Vagina (tissue), 2 donors: ENCODE measurements at regions not wholly inside any gene's neighbourhood (a gene's known extent, or its start where the extent isn't known, plus 50 kb on each side); places are given as distances from the start of the nearest gene placed in this dataset.

Experiments
- DNase-seq, 2 donors: peaks; one replicate each; pipeline ENCODE4 v3.0.0-alpha.2; 2017; ENCODE audit errors: extremely low spot score in 2 of 2
- H3K27ac ChIP-seq: fragments of 200-600 bp; sonication (generic); one replicate; pipeline ENCODE4 v1.5.1; 2019
- H3K27me3 ChIP-seq: fragments of 200-600 bp; sonication (generic); one replicate; pipeline ENCODE4 v1.5.1; 2019
- H3K36me3 ChIP-seq, 2 donors: fragments of 200-600 bp; sonication (generic); one replicate each; pipeline ENCODE4 v1.5.1; 2017 to 2019
- H3K4me1 ChIP-seq: fragments of 200-600 bp; sonication (generic); one replicate; pipeline ENCODE4 v1.5.1; 2019
- H3K4me3 ChIP-seq, 2 donors: fragments of 200-600 bp; sonication (generic); 1 replicate in 1 of 2; 2 replicates in 1 of 2; pipeline ENCODE4 v1.5.1; 2016 to 2019
- H3K9me3 ChIP-seq: fragments of 200-600 bp; sonication (generic); one replicate; pipeline ENCODE4 v1.5.1; 2019
- CTCF ChIP-seq, 3 experiments: fragments of 450-650 bp in 2 of 3; fragments of 200-600 bp in 1 of 3; sonication (generic) in 1 of 3; IDR thresholded peaks; one replicate each; pipeline ENCODE4 v1.5.1; 2017 to 2019; ENCODE audit warnings: antibody characterized with exemption in 3 of 3, mild to moderate bottlenecking in 2 of 3, moderate library complexity in 2 of 3
- POLR2A ChIP-seq, 2 donors: fragments of 450-650 bp; IDR thresholded peaks; one replicate each; pipeline ENCODE4 v1.6.1; 2017; ENCODE audit warnings: antibody characterized with exemption in 2 of 2, mild to moderate bottlenecking in 2 of 2, moderate library complexity in 2 of 2
- POLR2AphosphoS5 ChIP-seq, 2 donors: sonication (generic); formaldehyde crosslinking; IDR thresholded peaks; one replicate each; pipeline ENCODE4 v1.9.0; 2017; ENCODE audit warnings: antibody characterized with exemption in 2 of 2, mild to moderate bottlenecking in 2 of 2, low read depth in 1 of 2; ENCODE audit not compliant: insufficient read depth in 1 of 2
- intact Hi-C: fragments of 100-400 bp; cut with DNase I; formaldehyde crosslinking; loops from one replicate; pipeline ENCODE4 v1.15.1; 2023

- no peaks in the 10 kb centered on the region for H3K36me3 ChIP-seq
- DNase-seq: no peak
- H3K27me3 ChIP-seq: no peaks in the 10 kb centered on the region
- TF ChIP-seq POLR2A (IDR thresholded peaks at IDR 0.05) (no peak), POLR2AphosphoS5 (IDR thresholded peaks at IDR 0.05; ENCODE audit: insufficient read depth in 1 of 2, low read depth in 1 of 2) (no peak), CTCF (IDR thresholded peaks at IDR 0.05) (no peak)
- H3K4me1 ChIP-seq: no peaks in the 10 kb centered on the region
- H3K9me3 ChIP-seq: no peaks in the 10 kb centered on the region
- no peak overlapping the region for H3K4me3 ChIP-seq
- intact Hi-C loops: no loop called here
- H3K27ac ChIP-seq: peak overlapping the region; percentile 42
These were observed 106.8 kb upstream of the USP24 start for GRCh38 chr1:55321942-55322341.

- intact Hi-C loops: no loop called here
These were observed 105.7 kb upstream of the USP24 start for GRCh38 chr1:55320891-55321290.

GRCh38 chr1:55318116-55318817 lies 103.1 kb upstream of the USP24 start:
- H3K4me1 ChIP-seq: no peaks in the 10 kb centered on the region
- H3K9me3 ChIP-seq: no peaks in the 10 kb centered on the region
- H3K27ac ChIP-seq: no peak overlapping the region
- no peaks in the 10 kb centered on the region for H3K27me3 ChIP-seq
- H3K4me3 ChIP-seq: no peak overlapping the region
- TF ChIP-seq CTCF (IDR thresholded peaks at IDR 0.05): no peak
- intact Hi-C loops: no loop called here
- no peaks in the 10 kb centered on the region for H3K36me3 ChIP-seq
- peak in 1 of 2 donors; percentile 34 for DNase-seq

More at GRCh38 chr1:55320891-55321290, 105.7 kb upstream of the USP24 start:
- TF ChIP-seq POLR2A (IDR thresholded peaks at IDR 0.05): no peak
- TF ChIP-seq POLR2AphosphoS5 (IDR thresholded peaks at IDR 0.05; ENCODE audit: insufficient read depth in 1 of 2, low read depth in 1 of 2): no peak
- no peak for TF ChIP-seq CTCF (IDR thresholded peaks at IDR 0.05)
- no peaks in the 10 kb centered on the region for H3K9me3 ChIP-seq
- no peaks in the 10 kb centered on the region for H3K4me1 ChIP-seq
- no peak overlapping the region for H3K4me3 ChIP-seq
- no peak for DNase-seq
- no peaks in the 10 kb centered on the region for H3K27me3 ChIP-seq
- H3K36me3 ChIP-seq: no peaks in the 10 kb centered on the region
- no peak overlapping the region for H3K27ac ChIP-seq

- TF ChIP-seq POLR2A (IDR thresholded peaks at IDR 0.05) (no peak), POLR2AphosphoS5 (IDR thresholded peaks at IDR 0.05; ENCODE audit: insufficient read depth in 1 of 2, low read depth in 1 of 2) (no peak), CTCF (IDR thresholded peaks at IDR 0.05) (no peak)
- H3K27me3 ChIP-seq: no peaks in the 10 kb centered on the region
- no peak overlapping the region for H3K27ac ChIP-seq
- H3K9me3 ChIP-seq: no peaks in the 10 kb centered on the region
- H3K4me1 ChIP-seq: no peaks in the 10 kb centered on the region
- no peak overlapping the region for H3K4me3 ChIP-seq
- DNase-seq: no peak
- H3K36me3 ChIP-seq: no peaks in the 10 kb centered on the region
- intact Hi-C loops: no loop called here
These were observed 102.5 kb upstream of the USP24 start for GRCh38 chr1:55317673-55318072.

- H3K4me3 ChIP-seq: no peak overlapping the region
- H3K36me3 ChIP-seq: no peaks in the 10 kb centered on the region
- DNase-seq: peak in 1 of 2 donors; percentile 16
- no peaks in the 10 kb centered on the region for H3K27me3 ChIP-seq
- no peaks in the 10 kb centered on the region for H3K9me3 ChIP-seq
- intact Hi-C loops: no loop called here
- no peaks in the 10 kb centered on the region for H3K4me1 ChIP-seq
- no peak for TF ChIP-seq CTCF (IDR thresholded peaks at IDR 0.05)
- TF ChIP-seq POLR2AphosphoS5 (IDR thresholded peaks at IDR 0.05; ENCODE audit: insufficient read depth in 1 of 2, low read depth in 1 of 2): no peak
- no peak for TF ChIP-seq POLR2A (IDR thresholded peaks at IDR 0.05)
- no peak overlapping the region for H3K27ac ChIP-seq
These were observed 101.9 kb upstream of the USP24 start for GRCh38 chr1:55316947-55317662.
